ENCODE measurements at regions not wholly inside any gene's neighbourhood (a gene's known extent, or its start where the extent isn't known, plus 50 kb on each side); places are given as distances from the start of the nearest gene placed in this dataset.
"Not testable (repeated sequence)": the region's sequence is repeated elsewhere in the genome, so short reads cannot be mapped to it uniquely, and the experiment has no call there.

- not testable (repeated sequence) for DNase-seq (ENCODE audit: low spot score)
These were observed 599.3 kb upstream of the B3GAT1 start for GRCh38 chr11:135011313-135011712.

DNA sequence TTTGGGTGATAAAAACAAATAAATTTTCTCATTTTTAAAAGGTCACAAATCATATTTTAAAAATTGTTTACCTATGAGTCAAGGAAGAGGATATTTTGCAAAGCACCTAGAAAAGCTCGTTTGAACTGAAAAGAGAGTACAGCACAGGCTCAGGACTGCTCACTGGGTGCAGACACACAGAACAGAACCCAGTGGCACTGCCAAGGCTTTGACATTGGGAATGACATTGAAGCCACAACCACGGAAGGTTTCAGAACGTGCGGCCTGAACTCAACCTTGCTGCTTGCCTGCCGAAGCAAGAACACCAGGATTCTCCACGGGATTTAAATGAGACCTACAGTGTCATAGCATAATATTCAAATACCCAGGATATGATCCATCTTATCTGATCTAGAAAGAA is 597.1 kb upstream of the B3GAT1 start:
- no peak for DNase-seq (ENCODE audit: low spot score)

GRCh38 chr11:135008412-135008811 is 596.4 kb upstream of the B3GAT1 start:
- no peak for DNase-seq (ENCODE audit: low spot score)

- no peak for DNase-seq (ENCODE audit: low spot score)
These were observed 596.0 kb upstream of the B3GAT1 start for GRCh38 chr11:135008001-135008405.

- peak; percentile 78 for DNase-seq (ENCODE audit: low spot score)
These were observed 594.8 kb upstream of the B3GAT1 start for GRCh38 chr11:135006800-135007199.

GRCh38 chr11:135004495-135004894 is 592.5 kb upstream of the B3GAT1 start:
- DNase-seq (ENCODE audit: low spot score), result no peak

GRCh38 chr11:135002236-135002635 is 590.2 kb upstream of the B3GAT1 start:
- DNase-seq (ENCODE audit: low spot score), result no peak

GRCh38 chr11:135001581-135001980 is 589.5 kb upstream of the B3GAT1 start:
- DNase-seq (ENCODE audit: low spot score), result no peak

DNA sequence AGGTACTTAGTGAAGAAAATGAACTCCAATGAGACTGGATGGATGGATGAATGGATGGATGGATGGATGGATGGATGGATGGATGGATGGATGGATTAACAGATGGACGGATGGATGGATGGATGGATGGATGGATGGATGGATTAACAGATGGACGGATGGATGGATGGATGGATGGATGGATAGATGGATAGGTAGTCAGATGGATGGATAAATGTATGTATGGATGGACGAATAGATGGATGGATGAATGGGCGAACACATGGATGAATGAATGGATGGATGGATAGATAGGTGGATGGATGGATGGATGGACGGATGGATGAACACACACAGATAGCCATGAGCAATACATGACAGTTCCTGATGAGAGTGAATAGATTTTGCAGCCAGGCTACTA is 589.0 kb upstream of the B3GAT1 start:
- not testable (repeated sequence) for DNase-seq (ENCODE audit: low spot score)

GRCh38 chr11:134999590-134999989 is 587.5 kb upstream of the B3GAT1 start:
- DNase-seq (ENCODE audit: low spot score), result no peak

- DNase-seq (ENCODE audit: low spot score), result no peak
These were observed 585.7 kb upstream of the B3GAT1 start for GRCh38 chr11:134997652-134998320.

DNA sequence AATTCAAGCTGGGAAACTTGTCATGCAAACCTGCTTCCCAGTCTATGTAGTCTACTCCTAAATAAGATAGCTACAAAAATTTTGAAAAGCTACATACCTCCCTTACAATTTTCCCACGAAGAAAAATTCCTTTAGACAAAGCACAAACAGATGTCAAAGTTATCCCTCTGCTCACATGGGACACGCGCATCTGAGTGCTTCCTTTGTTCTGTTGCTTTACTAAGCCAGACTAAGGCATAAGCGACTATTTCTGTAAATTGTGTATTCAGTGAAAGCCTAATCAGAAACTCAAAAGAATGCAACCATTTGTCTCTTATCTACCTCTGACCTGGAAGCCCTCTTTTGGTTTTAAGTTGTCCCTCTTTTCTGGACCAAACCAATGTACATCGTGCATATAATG is 583.7 kb upstream of the B3GAT1 start:
- no peak for DNase-seq (ENCODE audit: low spot score)

DNA sequence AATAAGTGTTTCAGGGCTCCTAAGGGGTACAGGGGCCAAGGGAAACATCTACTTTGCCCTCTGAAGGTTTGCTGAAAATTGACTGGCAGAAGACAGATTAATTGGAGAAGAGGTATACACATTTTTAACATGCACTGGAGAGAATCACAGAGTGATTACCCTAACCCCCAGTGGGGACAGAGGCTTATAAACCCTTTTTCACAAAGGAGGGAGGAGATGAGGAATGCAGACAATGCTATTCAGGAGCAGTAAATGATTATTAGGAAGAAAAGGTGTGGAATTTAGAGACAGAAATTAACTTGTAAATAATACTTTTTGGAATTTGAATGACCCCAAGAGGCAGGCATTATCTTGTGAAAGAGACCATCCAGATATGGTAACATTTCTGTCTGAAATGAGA is 582.4 kb upstream of the B3GAT1 start:
- no peak for DNase-seq (ENCODE audit: low spot score)

DNA sequence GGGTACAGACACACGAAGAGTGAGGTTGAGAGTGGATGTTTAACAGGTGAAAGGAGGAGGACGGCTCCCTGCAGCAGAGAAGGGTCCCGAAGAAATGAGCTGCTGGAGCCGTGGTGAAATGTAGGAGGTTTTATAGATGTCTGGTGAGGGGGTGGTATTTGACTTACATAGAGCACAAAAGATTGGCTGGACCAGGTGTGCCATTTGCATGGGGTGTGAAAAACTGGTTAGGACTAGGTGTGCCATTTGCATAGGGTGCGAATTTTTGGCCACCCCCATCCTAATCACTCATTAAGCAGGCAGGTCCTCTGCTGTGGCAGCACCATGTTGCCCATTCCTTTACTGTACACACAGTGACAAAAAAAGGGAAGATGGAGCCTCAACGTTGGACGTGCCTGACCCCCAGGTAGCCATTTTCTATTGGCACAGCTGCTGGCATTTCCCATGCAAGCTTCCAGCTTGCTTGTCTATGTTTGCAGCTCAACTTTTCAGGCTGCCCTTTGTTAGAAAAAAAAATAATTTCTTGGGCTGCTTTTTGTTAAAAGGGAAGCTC is 581.7 kb upstream of the B3GAT1 start:
- no peak for DNase-seq (ENCODE audit: low spot score)

- DNase-seq (ENCODE audit: low spot score), result no peak
These were observed 580.9 kb upstream of the B3GAT1 start for GRCh38 chr11:134992981-134993380.

DNA sequence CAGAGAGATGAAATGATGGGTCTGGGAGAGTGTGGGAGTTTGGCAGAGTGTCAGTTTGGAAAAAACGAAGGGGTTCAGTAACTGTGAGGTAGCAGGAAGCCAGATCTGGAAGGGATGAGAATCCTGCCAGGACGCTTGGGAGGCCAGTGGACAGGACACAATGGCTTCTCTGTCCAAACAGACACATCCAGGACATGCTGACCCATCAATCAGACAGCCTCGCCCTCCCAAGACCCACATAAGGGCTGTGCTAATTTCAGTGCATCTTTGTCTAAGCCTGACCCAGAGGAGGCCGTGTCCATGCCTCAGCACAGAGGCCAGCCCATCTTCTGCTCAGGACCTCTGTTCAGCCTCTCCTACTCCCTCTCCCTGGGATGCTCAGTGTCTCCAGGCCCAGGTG is 576.5 kb upstream of the B3GAT1 start:
- DNase-seq (ENCODE audit: low spot score), result peak; percentile 36

- DNase-seq (ENCODE audit: low spot score), result no peak
These were observed 575.8 kb upstream of the B3GAT1 start for GRCh38 chr11:134987822-134988221.

DNA sequence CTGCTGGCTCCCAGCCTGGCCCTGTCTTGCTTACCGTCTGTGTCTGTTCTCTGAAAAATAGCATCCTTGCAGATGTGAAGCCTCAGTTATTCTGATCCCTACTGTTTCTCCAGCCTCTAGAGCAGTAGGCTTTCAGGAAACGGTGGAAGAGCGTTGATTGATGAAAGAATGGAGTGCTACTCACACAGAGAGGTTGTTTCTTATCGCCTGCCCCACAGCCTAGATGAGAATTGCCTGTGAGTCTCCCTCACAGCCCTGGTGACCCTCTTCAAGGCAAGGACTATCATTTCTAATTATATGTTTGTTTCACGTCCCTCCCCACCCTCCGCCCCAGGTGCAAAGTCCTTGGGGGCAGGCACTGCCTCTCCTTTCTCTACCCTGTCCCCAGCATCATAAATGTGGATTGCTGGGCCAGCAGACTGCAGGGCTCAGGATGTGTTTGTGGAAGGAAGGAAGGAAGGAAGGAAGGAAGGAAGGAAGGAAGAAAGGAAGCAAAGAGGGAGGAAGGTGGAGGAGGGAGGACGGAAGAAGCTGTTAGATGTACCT is 575.3 kb upstream of the B3GAT1 start:
- DNase-seq (ENCODE audit: low spot score), result no peak

DNA sequence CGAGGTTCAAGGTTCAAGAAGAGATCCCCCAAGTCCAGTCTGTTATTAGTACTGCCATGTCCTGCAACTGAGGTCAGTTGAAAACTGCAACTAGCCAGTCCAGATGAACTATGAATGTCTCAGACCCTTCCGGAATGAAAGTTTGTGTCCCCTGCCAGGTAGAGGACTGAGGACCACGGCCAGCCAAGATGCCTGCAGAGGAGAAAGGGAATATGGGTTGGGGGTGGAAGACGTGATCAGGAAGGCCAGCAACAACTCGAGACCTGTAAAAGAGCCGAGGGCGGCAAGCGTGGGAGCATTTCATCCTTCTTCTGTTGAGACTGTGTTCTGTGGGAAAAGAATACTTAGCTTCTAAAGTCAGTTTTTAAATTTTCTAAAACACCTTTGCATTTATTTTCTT is 572.4 kb upstream of the B3GAT1 start:
- DNase-seq (ENCODE audit: low spot score), result no peak

GRCh38 chr11:134982432-134982831 is 570.4 kb upstream of the B3GAT1 start:
- DNase-seq (ENCODE audit: low spot score), result not testable (repeated sequence)

DNA sequence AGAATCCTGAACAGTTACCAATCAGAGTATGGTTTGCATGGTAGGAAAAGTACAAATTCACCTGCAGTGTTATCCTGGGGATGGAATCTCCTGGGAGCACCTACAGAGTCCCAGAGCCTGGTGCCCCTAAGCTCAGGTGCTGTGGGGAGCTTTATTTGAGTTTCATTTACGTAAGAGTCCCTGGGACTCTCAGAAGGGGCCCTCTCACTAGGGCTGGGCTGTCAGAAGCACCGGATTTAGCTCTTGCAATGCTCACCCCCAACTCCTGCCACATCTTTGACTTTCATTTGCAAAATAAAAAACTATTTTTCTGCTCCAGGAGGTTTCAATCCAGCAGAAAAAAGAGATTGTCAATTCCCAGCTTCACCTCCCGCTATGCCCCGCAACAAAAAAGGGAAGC is 569.8 kb upstream of the B3GAT1 start:
- DNase-seq (ENCODE audit: low spot score), result no peak

- DNase-seq (ENCODE audit: low spot score), result no peak
These were observed 569.0 kb upstream of the B3GAT1 start for GRCh38 chr11:134980819-134981710.

DNA sequence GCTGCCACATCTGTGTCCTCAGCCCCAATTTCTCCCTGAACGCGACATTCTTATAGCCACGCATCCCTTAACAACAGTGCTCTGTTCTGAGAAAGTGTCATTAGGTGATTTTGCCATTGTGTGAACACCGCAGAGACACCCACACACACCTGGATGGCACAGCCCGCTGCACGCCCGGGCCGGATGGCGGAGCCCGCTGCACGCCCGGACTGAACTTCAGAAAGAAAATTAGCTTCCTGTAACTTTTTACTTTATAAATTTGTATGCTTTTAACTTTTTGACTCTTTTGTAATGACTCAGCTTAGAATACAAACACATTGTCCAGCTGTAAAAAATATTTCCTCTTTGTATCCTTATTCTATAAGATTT is 567.0 kb upstream of the B3GAT1 start:
- not testable (repeated sequence) for DNase-seq (ENCODE audit: low spot score)

All from putamen (tissue), 1 donor.